T-helper 2 cell treated with Interferon-gamma antibody and Interleukin-4, amounts not matched to agents 5 μg/mL and 100 μg/mL, for 36 hours (primary cell): ENCODE measurements at regions not wholly inside any gene's neighbourhood (a gene's known extent, or its start where the extent isn't known, plus 50 kb on each side); places are given as distances from the start of the nearest gene placed in this dataset.

ENCODE experiments used
- DNase-seq: peaks from one replicate; pipeline ENCODE4 v3.0.0; 2021; ENCODE audit warnings: low spot score
- H3K27ac Mint-ChIP-seq: one replicate; pipeline ENCODE4 v1.8.0; 2021; ENCODE audit warnings: mild to moderate bottlenecking, mixed read lengths
- H3K27me3 Mint-ChIP-seq: one replicate; pipeline ENCODE4 v1.8.0; 2021; ENCODE audit warnings: low read depth, mixed read lengths
- H3K36me3 Mint-ChIP-seq: one replicate; pipeline ENCODE4 v1.8.0; 2021; ENCODE audit warnings: low read depth, mixed read lengths
- H3K4me1 Mint-ChIP-seq: one replicate; pipeline ENCODE4 v1.8.0; 2021; ENCODE audit warnings: low read depth, mixed read lengths
- H3K4me3 Mint-ChIP-seq: one replicate; pipeline ENCODE4 v1.8.0; 2022; ENCODE audit warnings: mild to moderate bottlenecking, moderate library complexity, mixed read lengths
- H3K9me3 Mint-ChIP-seq: one replicate; pipeline ENCODE4 v1.8.0; 2021; ENCODE audit warnings: mixed read lengths

- H3K27ac Mint-ChIP-seq = no peak overlapping the region
- no peaks in the 10 kb centered on the region for H3K36me3 Mint-ChIP-seq
- H3K4me3 Mint-ChIP-seq = no peak overlapping the region
These were observed 224.0 kb upstream of the SMARCA2 start for GRCh38 chr9:1791191-1791590.

DNA sequence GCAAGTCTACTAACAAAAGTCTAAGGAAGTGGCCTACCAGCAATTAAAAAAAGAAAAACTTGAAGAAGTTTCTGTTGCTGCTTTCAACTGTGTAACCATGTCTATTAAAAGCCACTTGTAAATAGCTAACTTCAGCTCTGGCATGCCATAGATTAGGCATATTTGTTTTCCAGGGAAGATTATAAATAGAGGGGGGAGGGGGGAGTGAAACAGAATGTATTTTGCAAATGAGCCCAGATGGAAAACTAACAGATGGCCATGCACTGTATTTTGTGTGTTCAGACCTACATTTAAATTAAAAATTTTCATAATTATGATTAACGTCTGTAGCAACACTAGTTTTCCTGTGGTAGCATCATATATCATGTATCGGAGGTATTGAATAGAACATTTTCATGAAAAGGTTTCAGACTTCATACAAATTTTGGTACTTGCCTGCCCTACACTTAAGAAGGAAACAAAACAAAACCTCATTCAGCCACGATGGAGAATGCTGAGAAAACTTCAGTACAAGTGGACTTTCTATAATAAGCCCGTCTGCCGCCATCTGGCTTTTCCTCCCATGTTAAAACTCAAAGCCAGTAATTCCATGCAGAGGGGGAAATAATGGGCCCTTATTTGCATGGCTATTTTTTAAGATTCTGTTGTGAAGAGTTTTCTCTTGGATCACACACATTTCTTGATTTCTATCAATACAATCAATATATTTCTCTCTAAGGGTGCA lies 220.4 kb upstream of the SMARCA2 start:
- H3K27ac Mint-ChIP-seq = no peak overlapping the region
- H3K9me3 Mint-ChIP-seq = no peaks in the 10 kb centered on the region
- H3K4me1 Mint-ChIP-seq = no peaks in the 10 kb centered on the region
- no peaks in the 10 kb centered on the region for H3K36me3 Mint-ChIP-seq
- no peak overlapping the region for H3K4me3 Mint-ChIP-seq
- no peak for DNase-seq
- peaks cover 3% of the 10 kb centered on the region for H3K27me3 Mint-ChIP-seq

More at GRCh38 chr9:1791191-1791590, 224.0 kb upstream of the SMARCA2 start:
- peaks cover 3% of the 10 kb centered on the region for H3K27me3 Mint-ChIP-seq
- H3K4me1 Mint-ChIP-seq = no peaks in the 10 kb centered on the region
- H3K9me3 Mint-ChIP-seq = no peaks in the 10 kb centered on the region
- no peak for DNase-seq

- DNase-seq = no peak
- H3K27ac Mint-ChIP-seq = no peak overlapping the region
- H3K4me3 Mint-ChIP-seq = no peak overlapping the region
- no peaks in the 10 kb centered on the region for H3K9me3 Mint-ChIP-seq
- no peaks in the 10 kb centered on the region for H3K27me3 Mint-ChIP-seq
- H3K36me3 Mint-ChIP-seq = no peaks in the 10 kb centered on the region
- H3K4me1 Mint-ChIP-seq = peaks cover 3% of the 10 kb centered on the region
These were observed 210.8 kb upstream of the SMARCA2 start for GRCh38 chr9:1804128-1804865.

- no peaks in the 10 kb centered on the region for H3K9me3 Mint-ChIP-seq
- H3K27ac Mint-ChIP-seq = no peak overlapping the region
- peaks cover 2% of the 10 kb centered on the region for H3K4me1 Mint-ChIP-seq
- peaks cover 24% of the 10 kb centered on the region for H3K27me3 Mint-ChIP-seq
- no peak overlapping the region for H3K4me3 Mint-ChIP-seq
- no peaks in the 10 kb centered on the region for H3K36me3 Mint-ChIP-seq
- no peak for DNase-seq
These were observed 185.4 kb upstream of the SMARCA2 start for GRCh38 chr9:1829719-1830118.

- Mint-ChIP-seq H3K9me3 (no peaks in the 10 kb centered on the region), H3K27me3 (peaks cover 22% of the 10 kb centered on the region), H3K4me1 (peaks cover 2% of the 10 kb centered on the region), H3K36me3 (no peaks in the 10 kb centered on the region), H3K27ac (no peak overlapping the region), H3K4me3 (no peak overlapping the region)
- DNase-seq = no peak
These were observed 182.2 kb upstream of the SMARCA2 start for GRCh38 chr9:1832960-1833359.

GRCh38 chr9:1837453-1838084 lies 177.6 kb upstream of the SMARCA2 start:
- H3K4me1 Mint-ChIP-seq = no peaks in the 10 kb centered on the region
- H3K9me3 Mint-ChIP-seq = no peaks in the 10 kb centered on the region
- no peak for DNase-seq
- no peak overlapping the region for H3K4me3 Mint-ChIP-seq
- no peaks in the 10 kb centered on the region for H3K36me3 Mint-ChIP-seq
- no peak overlapping the region for H3K27ac Mint-ChIP-seq
- peaks cover 10% of the 10 kb centered on the region for H3K27me3 Mint-ChIP-seq

DNA sequence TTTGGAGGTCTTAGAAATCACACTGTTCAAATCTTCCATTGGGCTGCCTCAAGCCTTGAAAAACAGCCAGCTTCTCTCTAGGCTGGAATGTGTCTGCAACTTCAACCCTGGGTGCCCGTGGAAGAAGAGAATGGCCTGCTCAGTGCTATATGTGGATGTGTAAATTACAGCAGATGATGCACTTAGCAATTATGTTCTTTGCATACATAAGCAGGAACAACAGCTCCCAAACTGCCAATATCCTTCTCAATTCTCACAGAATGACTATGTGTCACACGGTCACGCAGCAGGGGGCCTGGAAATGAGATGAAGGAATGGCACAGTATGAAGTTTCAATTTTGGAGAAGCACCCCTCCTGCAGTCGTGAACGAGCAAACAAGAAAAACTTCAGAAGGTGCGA lies 175.2 kb upstream of the SMARCA2 start:
- Mint-ChIP-seq H3K9me3 (no peaks in the 10 kb centered on the region), H3K27ac (no peak overlapping the region), H3K27me3 (peaks cover 5% of the 10 kb centered on the region), H3K4me3 (no peak overlapping the region), H3K36me3 (no peaks in the 10 kb centered on the region), H3K4me1 (no peaks in the 10 kb centered on the region)
- DNase-seq = no peak

- no peaks in the 10 kb centered on the region for H3K9me3 Mint-ChIP-seq
- H3K27me3 Mint-ChIP-seq = peaks cover 4% of the 10 kb centered on the region
- no peaks in the 10 kb centered on the region for H3K36me3 Mint-ChIP-seq
- H3K4me3 Mint-ChIP-seq = no peak overlapping the region
- no peaks in the 10 kb centered on the region for H3K4me1 Mint-ChIP-seq
- DNase-seq = no peak
- H3K27ac Mint-ChIP-seq = no peak overlapping the region
These were observed 169.7 kb upstream of the SMARCA2 start for GRCh38 chr9:1845425-1845824.

DNA sequence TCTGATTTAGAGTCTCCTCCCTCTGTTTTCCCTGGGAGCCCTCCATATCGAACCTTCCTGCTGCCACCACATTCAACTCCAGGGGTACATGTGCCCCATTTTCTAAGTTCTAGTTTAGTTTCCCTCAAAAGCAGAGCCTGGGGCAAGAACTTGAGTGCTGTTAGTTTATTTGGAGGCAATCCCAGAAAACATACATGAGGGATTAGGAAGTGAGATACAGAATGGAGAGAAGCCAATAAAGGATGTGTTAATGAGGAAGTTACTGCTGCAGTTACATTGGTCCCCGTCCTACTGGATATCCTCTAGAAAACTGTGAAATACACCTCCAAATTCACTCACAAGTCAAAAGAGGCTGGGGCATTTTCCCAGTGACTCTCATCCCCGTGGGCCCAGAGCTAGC lies 159.4 kb upstream of the SMARCA2 start:
- Mint-ChIP-seq H3K9me3 (no peaks in the 10 kb centered on the region), H3K27ac (no peak overlapping the region), H3K36me3 (no peaks in the 10 kb centered on the region), H3K4me3 (no peak overlapping the region), H3K4me1 (no peaks in the 10 kb centered on the region), H3K27me3 (peaks cover 4% of the 10 kb centered on the region)
- DNase-seq = no peak

GRCh38 chr9:1857808-1858207 lies 157.3 kb upstream of the SMARCA2 start:
- Mint-ChIP-seq H3K4me1 (peaks cover 7% of the 10 kb centered on the region), H3K27ac (no peak overlapping the region), H3K9me3 (no peaks in the 10 kb centered on the region), H3K4me3 (no peak overlapping the region), H3K36me3 (no peaks in the 10 kb centered on the region), H3K27me3 (peaks cover 6% of the 10 kb centered on the region)
- no peak for DNase-seq

DNA sequence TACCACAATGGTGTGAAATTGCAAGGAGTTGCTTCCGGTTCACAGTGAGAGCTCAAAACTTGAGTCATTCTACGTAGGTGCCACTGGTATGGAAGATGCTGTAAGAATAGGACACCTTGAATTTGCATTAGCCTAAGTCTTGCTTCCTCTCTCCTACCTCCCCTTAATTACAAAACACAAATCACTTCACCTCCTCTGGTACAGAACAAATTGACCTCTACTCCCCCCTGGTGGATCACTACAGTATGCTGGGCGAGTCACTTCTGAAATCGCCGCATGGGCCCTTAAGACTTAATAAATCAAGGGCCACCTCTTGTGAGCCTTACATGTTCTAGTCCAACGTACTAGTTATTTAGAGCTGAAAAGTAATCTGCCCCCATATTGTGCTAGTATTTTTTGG lies 145.3 kb upstream of the SMARCA2 start:
- H3K4me1 Mint-ChIP-seq = no peaks in the 10 kb centered on the region
- no peak for DNase-seq

GRCh38 chr9:1870915-1871314 lies 144.2 kb upstream of the SMARCA2 start:
- Mint-ChIP-seq H3K27me3 (peaks cover 45% of the 10 kb centered on the region), H3K27ac (no peak overlapping the region), H3K4me1 (peaks cover under 1% of the 10 kb centered on the region), H3K4me3 (no peak overlapping the region), H3K36me3 (no peaks in the 10 kb centered on the region), H3K9me3 (no peaks in the 10 kb centered on the region)
- DNase-seq = no peak

More for the DNA sequence above, 145.3 kb upstream of the SMARCA2 start:
- no peaks in the 10 kb centered on the region for H3K9me3 Mint-ChIP-seq
- no peak overlapping the region for H3K4me3 Mint-ChIP-seq
- H3K27ac Mint-ChIP-seq = no peak overlapping the region
- peaks cover 46% of the 10 kb centered on the region for H3K27me3 Mint-ChIP-seq
- H3K36me3 Mint-ChIP-seq = no peaks in the 10 kb centered on the region

GRCh38 chr9:1871626-1872419 lies 143.3 kb upstream of the SMARCA2 start:
- H3K27ac Mint-ChIP-seq = no peak overlapping the region
- H3K4me1 Mint-ChIP-seq = peaks cover 8% of the 10 kb centered on the region
- DNase-seq = no peak
- H3K4me3 Mint-ChIP-seq = no peak overlapping the region
- H3K9me3 Mint-ChIP-seq = no peaks in the 10 kb centered on the region
- no peaks in the 10 kb centered on the region for H3K36me3 Mint-ChIP-seq
- H3K27me3 Mint-ChIP-seq = peaks cover 38% of the 10 kb centered on the region
